KBM-7 (cell line): ENCODE measurements at regions not wholly inside any gene's neighbourhood (a gene's known extent, or its start where the extent isn't known, plus 50 kb on each side); places are given as distances from the start of the nearest gene placed in this dataset.
A peak's percentile ranks its signal among the peaks of the same experiment; 100 is the strongest.

Experiments used
- DNase-seq: peaks from one replicate; pipeline ENCODE4 v3.0.0-alpha.2; 2015
- in situ Hi-C: fragments of 300-500 bp; cut with MboI; formaldehyde crosslinking; loops from 2 replicates; pipeline ENCODE4 v1.14.3; 2020; ENCODE audit warnings: low sequenced_read_pairs, low pct_unique_long_range_greater_than_20kb, mixed read lengths

- in situ Hi-C loops: no loop called here
- no peak for DNase-seq
Observed at GRCh38 chr12:92035477-92035876, 110.2 kb downstream of the BTG1 start.

GRCh38 chr12:92034858-92035401, 110.7 kb downstream of the BTG1 start:
- peak; percentile 49 for DNase-seq

GRCh38 chr12:92034083-92034482, 111.6 kb downstream of the BTG1 start:
- DNase-seq: no peak
- in situ Hi-C loops: no loop called here

More at GRCh38 chr12:92034858-92035401, 110.7 kb downstream of the BTG1 start:
- in situ Hi-C loops: no loop called here

- in situ Hi-C loops: no loop called here
- no peak for DNase-seq
Observed at GRCh38 chr12:92032965-92033364, 112.7 kb downstream of the BTG1 start.

GRCh38 chr12:92032101-92032500, 113.5 kb downstream of the BTG1 start:
- no peak for DNase-seq
- in situ Hi-C loops: no loop called here

- in situ Hi-C loops: no loop called here
- DNase-seq: peak; percentile 16
Observed at GRCh38 chr12:92030618-92031017, 115.0 kb downstream of the BTG1 start.

- in situ Hi-C loops: no loop called here
- DNase-seq: no peak
Observed at GRCh38 chr12:92029902-92030586, 115.6 kb downstream of the BTG1 start.

GRCh38 chr12:92029136-92029535, 116.5 kb downstream of the BTG1 start:
- in situ Hi-C loops: no loop called here

GRCh38 chr12:92028441-92028709, 117.3 kb downstream of the BTG1 start:
- DNase-seq: no peak
- in situ Hi-C loops: no loop called here

More at GRCh38 chr12:92029136-92029535, 116.5 kb downstream of the BTG1 start:
- no peak for DNase-seq

- in situ Hi-C loops: no loop called here
- no peak for DNase-seq
Observed at GRCh38 chr12:92027701-92028440, 117.8 kb downstream of the BTG1 start.

- no peak for DNase-seq
- in situ Hi-C loops: no loop called here
Observed at GRCh38 chr12:92027243-92027642, 118.4 kb downstream of the BTG1 start.

GRCh38 chr12:92025462-92026207, 120.0 kb downstream of the BTG1 start:
- no peak for DNase-seq
- in situ Hi-C loops: no loop called here

GRCh38 chr12:92022093-92022492, 123.6 kb downstream of the BTG1 start:
- in situ Hi-C loops: no loop called here
- no peak for DNase-seq

GRCh38 chr12:92021666-92022035, 124.0 kb downstream of the BTG1 start:
- no peak for DNase-seq
- in situ Hi-C loops: no loop called here

GRCh38 chr12:92020983-92021665, 124.5 kb downstream of the BTG1 start:
- in situ Hi-C loops: no loop called here
- DNase-seq: no peak

- in situ Hi-C loops: no loop called here
- DNase-seq: no peak
Observed at GRCh38 chr12:92019491-92020277, 126.0 kb downstream of the BTG1 start.

- DNase-seq: no peak
- in situ Hi-C loops: no loop called here
Observed at GRCh38 chr12:92012691-92013090, 133.0 kb downstream of the BTG1 start.

GRCh38 chr12:92010853-92011701, 134.6 kb downstream of the BTG1 start:
- in situ Hi-C loops: no loop called here
- DNase-seq: no peak
